Activated CD8-positive, alpha-beta memory T cell treated with anti-CD3 and anti-CD28 coated beads, Interleukin-2, amount 10 ng/mL, durations not matched to agents 7 days and 5 days (primary cell): ENCODE measurements at regions not wholly inside any gene's neighbourhood (a gene's known extent, or its start where the extent isn't known, plus 50 kb on each side); places are given as distances from the start of the nearest gene placed in this dataset.

Experiments used
- ATAC-seq: fragments of 150-1000 bp; cut with Tn5 transposase; one replicate; pipeline ENCODE4 v1.10.0; 2021; ENCODE audit warnings: moderate library complexity
- CTCF ChIA-PET: fragments of 350-600 bp; sonication (Branson Sonifier 250); formaldehyde crosslinking; loops from one replicate; lab custom pipeline; 2021; ENCODE audit warnings: antibody characterized with exemption; lab: Charles Lee
- DNase-seq: peaks from one replicate; pipeline ENCODE4 v3.0.0-alpha.2; 2020
- H3K27ac Mint-ChIP-seq: one replicate; pipeline ENCODE4 v1.8.0; 2021; ENCODE audit warnings: mild to moderate bottlenecking, mixed read lengths
- H3K27me3 Mint-ChIP-seq: one replicate; pipeline ENCODE4 v1.8.0; 2021; ENCODE audit warnings: mixed read lengths
- H3K36me3 Mint-ChIP-seq: one replicate; pipeline ENCODE4 v1.8.0; 2021; ENCODE audit warnings: mild to moderate bottlenecking, mixed read lengths
- H3K4me1 Mint-ChIP-seq: one replicate; pipeline ENCODE4 v1.8.0; 2021; ENCODE audit warnings: mixed read lengths
- H3K4me3 Mint-ChIP-seq: one replicate; pipeline ENCODE4 v1.8.0; 2021; ENCODE audit warnings: mild to moderate bottlenecking, moderate library complexity, mixed read lengths
- H3K9me3 Mint-ChIP-seq: one replicate; pipeline ENCODE4 v1.8.0; 2022; ENCODE audit warnings: low read depth, mixed read lengths

DNA sequence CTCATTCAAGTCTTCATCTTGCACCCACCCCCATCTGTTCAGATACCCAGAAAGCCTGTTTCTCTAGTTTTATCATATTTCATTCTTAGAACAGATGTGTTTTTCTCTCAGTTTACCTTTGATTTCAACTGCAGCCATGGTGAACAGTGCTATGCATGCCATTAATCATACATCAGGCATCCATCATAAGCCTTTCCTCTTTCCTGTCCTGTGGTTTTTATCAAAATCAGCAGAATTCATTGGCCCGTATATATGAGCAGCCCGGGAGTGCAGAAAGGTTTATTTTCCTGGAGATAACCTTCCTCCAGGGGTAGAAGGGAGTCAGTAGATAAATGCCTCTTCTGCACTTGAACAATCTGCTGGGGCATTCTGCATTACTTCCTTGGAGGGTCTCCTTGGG lies 65.7 kb downstream of the IL21 start:
- CTCF ChIA-PET: no interaction called here
- Mint-ChIP-seq H3K4me1 (peaks cover 2% of the 10 kb centered on the region), H3K9me3 (no peaks in the 10 kb centered on the region), H3K4me3 (no peak overlapping the region), H3K36me3 (no peaks in the 10 kb centered on the region), H3K27ac (no peak overlapping the region), H3K27me3 (no peaks in the 10 kb centered on the region)
- DNase-seq (no peak), ATAC-seq (no peak)

- no peaks in the 10 kb centered on the region for H3K27me3 Mint-ChIP-seq
- H3K9me3 Mint-ChIP-seq: no peaks in the 10 kb centered on the region
- no peak for DNase-seq
- no peaks in the 10 kb centered on the region for H3K36me3 Mint-ChIP-seq
- H3K4me1 Mint-ChIP-seq: peaks cover 5% of the 10 kb centered on the region
- no peak overlapping the region for H3K27ac Mint-ChIP-seq
- ATAC-seq: no peak
- H3K4me3 Mint-ChIP-seq: no peak overlapping the region
- CTCF ChIA-PET: interaction anchor here (2.0 kb wide), 1 partner anchor 25 kb away, joined by 5 read pairs; no protein-coding TSS in a partner anchor
Observed at GRCh38 chr4:122553432-122553831, 67.4 kb downstream of the IL21 start.

DNA sequence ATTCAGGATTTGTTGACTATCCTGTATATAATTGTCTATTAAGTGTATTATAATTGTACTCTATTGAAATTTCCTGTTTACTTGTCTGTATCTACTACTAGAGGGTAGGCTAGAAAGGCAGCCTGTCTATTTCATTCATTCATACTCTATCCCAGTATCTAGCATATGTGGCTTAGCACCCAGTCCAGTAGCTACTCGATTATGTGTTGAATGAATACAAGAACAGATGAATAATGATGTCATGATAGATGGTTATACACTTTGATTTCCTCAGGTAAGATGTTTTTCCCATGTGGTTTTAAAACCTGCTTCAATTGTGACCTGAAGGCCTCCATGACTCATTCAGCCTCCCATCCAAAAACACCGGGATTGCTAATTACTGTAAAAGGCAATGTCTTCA lies 68.0 kb downstream of the IL21 start:
- H3K27ac Mint-ChIP-seq: no peak overlapping the region
- H3K4me1 Mint-ChIP-seq: peaks cover 9% of the 10 kb centered on the region
- H3K4me3 Mint-ChIP-seq: no peak overlapping the region

DNA sequence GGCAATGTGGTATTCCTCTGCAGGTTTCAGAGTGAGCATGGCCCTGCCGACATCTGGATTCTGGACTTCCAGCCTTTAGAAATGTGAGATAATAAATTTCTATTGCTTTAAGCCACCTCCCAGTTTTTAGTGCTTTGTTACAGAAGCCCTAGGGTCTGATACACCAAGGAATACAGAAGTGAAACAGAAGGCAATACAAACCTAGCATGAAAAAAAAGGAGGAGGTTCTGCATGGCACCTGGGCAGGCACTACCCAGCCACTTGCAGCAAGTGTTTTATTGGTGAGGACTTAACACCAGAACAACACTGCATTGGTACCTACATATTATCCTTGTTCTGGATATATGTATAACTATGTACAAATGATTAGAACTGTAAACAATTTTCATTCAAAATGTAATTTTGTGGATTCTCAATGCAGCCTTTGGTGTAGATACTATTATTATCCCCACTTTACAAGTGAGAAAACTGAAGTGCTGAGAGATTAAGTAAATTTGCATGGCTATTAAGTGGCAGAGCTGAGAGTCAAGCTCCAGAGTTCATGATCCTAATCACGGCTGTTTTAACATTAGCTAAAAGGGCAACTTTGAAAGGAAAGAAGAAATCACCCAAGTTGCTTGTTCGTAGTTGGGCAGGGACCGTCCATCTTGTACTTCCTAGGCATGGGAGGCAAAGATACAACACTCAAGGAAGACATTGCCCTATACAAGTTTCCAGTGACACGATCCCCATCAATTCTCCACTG lies 71.8 kb downstream of the IL21 start:
- no peaks in the 10 kb centered on the region for H3K36me3 Mint-ChIP-seq
- H3K4me3 Mint-ChIP-seq: no peak overlapping the region
- H3K4me1 Mint-ChIP-seq: peaks cover 9% of the 10 kb centered on the region
- no peak overlapping the region for H3K27ac Mint-ChIP-seq
- CTCF ChIA-PET: no interaction called here
- DNase-seq (no peak), ATAC-seq (no peak)
- no peaks in the 10 kb centered on the region for H3K27me3 Mint-ChIP-seq
- no peaks in the 10 kb centered on the region for H3K9me3 Mint-ChIP-seq

More for the DNA sequence above, 68.0 kb downstream of the IL21 start:
- Mint-ChIP-seq H3K36me3 (no peaks in the 10 kb centered on the region), H3K9me3 (no peaks in the 10 kb centered on the region), H3K27me3 (no peaks in the 10 kb centered on the region)
- DNase-seq: no peak
- no peak for ATAC-seq
- CTCF ChIA-PET: interaction anchor here (2.0 kb wide), 1 partner anchor 25 kb away, joined by 5 read pairs; no protein-coding TSS in a partner anchor

- no peaks in the 10 kb centered on the region for H3K9me3 Mint-ChIP-seq
Observed at GRCh38 chr4:122548452-122548851, 72.4 kb downstream of the IL21 start.

DNA sequence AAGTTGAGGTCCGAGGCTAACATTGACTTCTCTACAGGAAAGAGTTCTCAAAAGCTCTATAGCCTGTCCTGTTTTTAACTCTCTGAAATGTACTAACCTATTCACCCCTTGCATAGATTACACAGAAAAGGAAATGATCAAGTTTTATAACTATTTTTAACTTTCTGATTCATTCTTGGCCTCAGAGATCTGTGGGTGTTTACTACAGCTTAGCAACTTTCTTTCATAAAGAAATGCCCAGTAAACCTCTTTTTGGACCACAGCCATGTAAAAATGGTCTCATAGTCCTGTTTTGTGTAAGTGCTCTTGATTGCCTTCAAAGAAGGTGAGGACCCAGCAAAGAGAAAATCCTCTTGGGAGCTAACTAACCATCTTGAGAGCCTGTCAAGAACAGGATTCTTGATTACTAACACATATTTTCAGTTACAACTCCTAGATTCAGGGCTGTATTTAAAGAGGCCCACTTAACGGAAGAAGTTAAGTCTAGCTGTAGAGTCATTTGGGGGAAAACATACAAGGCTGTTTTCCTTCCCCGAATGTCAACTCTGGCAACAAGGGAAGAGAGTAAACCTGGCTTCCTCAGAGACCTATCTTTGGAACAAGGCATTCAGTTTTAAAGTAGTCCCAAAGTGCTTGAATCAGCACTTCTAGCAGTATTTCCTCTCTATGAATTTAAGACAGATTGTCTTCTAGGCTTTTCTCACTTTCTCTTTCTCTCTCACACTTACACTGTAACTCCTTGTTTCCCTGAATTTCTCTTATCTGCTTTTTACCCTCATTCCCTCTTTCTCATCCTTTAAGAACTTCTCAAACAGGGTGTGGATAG lies 78.2 kb downstream of the IL21 start:
- no peaks in the 10 kb centered on the region for H3K27me3 Mint-ChIP-seq
- H3K27ac Mint-ChIP-seq: peak overlapping the region; percentile 74
- H3K4me3 Mint-ChIP-seq: no peak overlapping the region
- no peaks in the 10 kb centered on the region for H3K36me3 Mint-ChIP-seq
- DNase-seq (no peak), ATAC-seq (peak; percentile 70)
- CTCF ChIA-PET: interaction anchor here (0.9 to 1.7 kb wide), 5 partner anchors 10 to 84 kb away, joined by 3 to 9 read pairs (median 3); no protein-coding TSS in a partner anchor
- H3K9me3 Mint-ChIP-seq: no peaks in the 10 kb centered on the region
- H3K4me1 Mint-ChIP-seq: peaks cover 43% of the 10 kb centered on the region

More at GRCh38 chr4:122548452-122548851, 72.4 kb downstream of the IL21 start:
- DNase-seq (peak; percentile 42), ATAC-seq (peak; percentile 63)
- Mint-ChIP-seq H3K4me3 (no peak overlapping the region), H3K27me3 (no peaks in the 10 kb centered on the region), H3K27ac (no peak overlapping the region), H3K4me1 (peaks cover 11% of the 10 kb centered on the region), H3K36me3 (no peaks in the 10 kb centered on the region)
- CTCF ChIA-PET: no interaction called here

DNA sequence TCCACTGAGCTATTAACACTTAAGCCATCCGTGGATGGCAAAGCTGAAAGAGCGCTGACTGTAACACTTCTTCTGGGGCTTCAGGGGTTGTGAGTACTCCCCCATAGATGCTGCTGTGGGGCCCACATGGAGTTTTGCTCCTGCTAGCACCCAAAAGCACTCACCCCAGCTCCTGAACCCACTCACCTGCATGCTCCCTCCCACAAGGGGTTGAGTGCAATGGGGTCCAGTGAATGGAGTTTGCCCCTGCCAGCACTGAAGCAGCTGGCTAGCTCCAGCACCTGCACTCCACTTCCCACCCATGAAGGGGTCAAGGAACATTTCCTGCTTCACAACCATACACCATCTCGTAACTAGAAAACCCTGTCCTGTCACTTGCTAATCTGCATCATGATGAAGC lies 78.9 kb downstream of the IL21 start:
- no peak for DNase-seq
- CTCF ChIA-PET: interaction anchor here (1.1 to 1.7 kb wide), 4 partner anchors 10 to 83 kb away, joined by 3 to 9 read pairs (median 4); no protein-coding TSS in a partner anchor
- peak overlapping the region; percentile 74 for H3K27ac Mint-ChIP-seq
- H3K4me3 Mint-ChIP-seq: no peak overlapping the region
- ATAC-seq: no peak
- H3K36me3 Mint-ChIP-seq: no peaks in the 10 kb centered on the region
- no peaks in the 10 kb centered on the region for H3K27me3 Mint-ChIP-seq
- no peaks in the 10 kb centered on the region for H3K9me3 Mint-ChIP-seq
- peaks cover 43% of the 10 kb centered on the region for H3K4me1 Mint-ChIP-seq

DNA sequence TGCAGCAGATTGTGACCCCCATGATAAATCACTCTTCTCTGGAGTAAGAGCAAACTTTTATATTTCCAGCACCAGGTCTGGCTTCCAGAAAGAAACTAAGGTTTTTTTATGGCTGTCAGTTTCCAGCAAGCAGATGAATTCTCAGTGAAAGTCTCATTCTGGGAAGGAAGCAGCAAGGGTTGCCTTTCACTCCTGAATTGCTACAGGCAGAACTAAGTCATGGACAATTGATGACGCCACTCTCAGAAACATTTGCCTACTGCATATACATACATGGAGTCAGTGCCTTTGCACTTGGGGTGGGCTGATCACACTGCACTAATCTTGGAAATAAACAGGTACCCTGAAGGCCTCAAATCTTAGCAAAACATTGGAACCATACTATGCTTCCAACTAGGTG lies 80.0 kb downstream of the IL21 start:
- Mint-ChIP-seq H3K27ac (no peak overlapping the region), H3K4me3 (no peak overlapping the region), H3K27me3 (no peaks in the 10 kb centered on the region), H3K4me1 (peaks cover 43% of the 10 kb centered on the region), H3K36me3 (peaks cover 2% of the 10 kb centered on the region), H3K9me3 (no peaks in the 10 kb centered on the region)
- DNase-seq (no peak), ATAC-seq (no peak)
- CTCF ChIA-PET: no interaction called here

GRCh38 chr4:122539861-122540465 lies 80.9 kb downstream of the IL21 start:
- Mint-ChIP-seq H3K4me3 (no peak overlapping the region), H3K9me3 (peaks cover 2% of the 10 kb centered on the region), H3K4me1 (peaks cover 43% of the 10 kb centered on the region), H3K27me3 (no peaks in the 10 kb centered on the region), H3K36me3 (peaks cover 3% of the 10 kb centered on the region), H3K27ac (no peak overlapping the region)
- CTCF ChIA-PET: no interaction called here
- DNase-seq (no peak), ATAC-seq (peak; percentile 82)

DNA sequence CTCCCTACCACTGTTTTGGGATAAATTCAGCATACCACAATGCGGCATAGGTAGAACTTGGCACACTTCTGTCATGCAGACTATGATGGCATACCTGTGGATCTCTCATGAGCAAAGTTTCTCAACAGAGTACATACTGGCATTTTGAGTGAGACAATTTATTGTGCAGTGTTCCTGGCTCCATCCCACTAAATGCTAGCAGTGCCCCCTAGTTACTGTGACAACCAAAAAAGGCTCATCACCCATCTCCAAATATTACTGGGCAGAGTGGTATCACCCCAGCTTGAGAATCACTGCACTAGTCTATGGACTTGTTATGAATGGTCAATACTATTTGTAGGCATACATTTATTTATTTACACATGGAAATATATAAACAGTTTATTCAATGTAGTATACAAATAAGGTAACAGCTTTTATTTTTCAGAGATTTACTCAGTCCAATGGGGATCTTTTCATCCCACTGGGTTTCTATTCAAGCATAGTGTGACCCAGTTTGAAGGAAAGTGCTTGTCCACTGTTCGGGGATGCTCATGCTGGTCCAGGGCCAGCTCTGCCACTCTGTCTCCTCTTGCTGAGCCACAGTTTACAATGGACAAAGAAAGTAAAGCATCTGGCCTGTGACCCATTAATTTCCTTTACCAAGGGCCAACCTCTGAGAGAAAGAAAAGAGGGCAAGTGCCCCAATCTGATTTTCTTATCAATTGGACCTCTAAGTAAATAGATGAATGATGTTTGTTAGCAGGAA lies 81.0 kb upstream of the IL2 start:
- no peaks in the 10 kb centered on the region for H3K27me3 Mint-ChIP-seq
- H3K36me3 Mint-ChIP-seq: peaks cover 3% of the 10 kb centered on the region
- peaks cover 6% of the 10 kb centered on the region for H3K9me3 Mint-ChIP-seq
- CTCF ChIA-PET: no interaction called here
- DNase-seq: no peak
- no peak overlapping the region for H3K4me3 Mint-ChIP-seq
- H3K4me1 Mint-ChIP-seq: peaks cover 32% of the 10 kb centered on the region
- no peak for ATAC-seq
- no peak overlapping the region for H3K27ac Mint-ChIP-seq

GRCh38 chr4:122536001-122536400 lies 79.5 kb upstream of the IL2 start:
- Mint-ChIP-seq H3K27me3 (no peaks in the 10 kb centered on the region), H3K4me3 (no peak overlapping the region), H3K9me3 (peaks cover 6% of the 10 kb centered on the region), H3K27ac (no peak overlapping the region), H3K4me1 (peaks cover 17% of the 10 kb centered on the region), H3K36me3 (peaks cover 3% of the 10 kb centered on the region)
- no peak for ATAC-seq
- CTCF ChIA-PET: no interaction called here
- no peak for DNase-seq

DNA sequence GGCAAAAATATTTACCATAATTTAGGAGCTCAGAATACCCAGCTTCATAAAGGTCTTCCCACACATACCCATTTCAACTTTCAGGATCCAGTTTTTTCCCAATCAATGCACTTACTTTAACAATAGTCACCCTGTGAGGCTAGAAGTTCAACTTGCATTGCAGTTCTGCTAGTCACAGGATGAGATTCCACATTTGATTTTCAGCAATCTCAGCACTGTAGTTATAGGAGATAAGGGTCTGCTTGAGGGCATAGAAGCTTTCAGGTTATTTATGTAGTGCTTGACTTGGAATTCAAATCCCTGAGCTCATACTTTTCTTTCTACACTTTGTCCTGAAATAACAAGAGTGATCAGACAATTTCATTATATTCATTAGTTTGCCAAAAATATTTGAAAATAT lies 78.3 kb upstream of the IL2 start:
- DNase-seq (no peak), ATAC-seq (no peak)
- Mint-ChIP-seq H3K27ac (no peak overlapping the region), H3K27me3 (no peaks in the 10 kb centered on the region), H3K36me3 (peaks cover 3% of the 10 kb centered on the region), H3K4me3 (no peak overlapping the region), H3K9me3 (peaks cover 6% of the 10 kb centered on the region), H3K4me1 (peaks cover 4% of the 10 kb centered on the region)
- CTCF ChIA-PET: no interaction called here

- DNase-seq: no peak
- Mint-ChIP-seq H3K4me1 (no peaks in the 10 kb centered on the region), H3K27ac (no peak overlapping the region), H3K4me3 (no peak overlapping the region), H3K36me3 (peaks cover 3% of the 10 kb centered on the region), H3K9me3 (peaks cover 6% of the 10 kb centered on the region), H3K27me3 (no peaks in the 10 kb centered on the region)
- no peak for ATAC-seq
- CTCF ChIA-PET: no interaction called here
Observed at GRCh38 chr4:122533841-122534240, 77.3 kb upstream of the IL2 start.
